HG02970 (cell line): ENCODE measurements at regions not wholly inside any gene's neighbourhood (a gene's known extent, or its start where the extent isn't known, plus 50 kb on each side); places are given as distances from the start of the nearest gene placed in this dataset.
"Not testable (repeated sequence)": the region's sequence is repeated elsewhere in the genome, so short reads cannot be mapped to it uniquely, and the experiment has no call there.

ENCODE experiments used
- ATAC-seq: cut with Tn5 transposase; IDR thresholded peaks from one replicate; pipeline ENCODE4 v1.9.1; 2021; ENCODE audit warnings: mild to moderate bottlenecking, moderate library complexity, moderate number of reproducible peaks; ENCODE audit not compliant: unreplicated experiment, low FRiP score

DNA sequence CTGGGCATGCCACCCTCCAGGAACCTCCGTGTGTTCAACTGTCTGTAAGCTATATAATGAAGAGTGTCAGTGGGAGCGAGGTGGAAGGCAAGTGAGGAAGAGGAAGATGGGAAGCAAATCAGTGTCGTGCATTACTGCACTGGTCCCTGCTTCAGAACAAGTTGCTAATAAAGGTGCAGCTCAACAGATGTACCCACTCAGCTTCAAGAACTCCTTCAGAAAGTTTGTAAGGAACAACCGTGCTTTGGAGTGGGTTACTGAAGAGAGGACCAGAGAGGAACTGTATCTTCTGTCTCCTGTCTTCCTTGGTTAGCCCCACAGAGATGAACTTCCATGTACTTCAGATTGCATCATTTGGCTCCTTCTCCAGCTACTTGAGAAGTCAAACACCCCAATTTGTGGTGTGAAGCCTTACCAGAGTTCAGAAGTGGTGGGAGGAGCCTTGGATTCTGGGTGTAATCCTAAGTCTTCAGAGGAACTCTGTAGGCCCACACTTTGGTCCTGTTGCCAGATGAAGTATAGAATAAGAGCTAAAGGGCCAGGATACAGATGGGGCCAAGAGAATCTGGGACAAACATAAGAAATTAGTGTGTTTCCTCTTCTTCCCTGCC is 290.5 kb upstream of the PROX1 start:
- no peak for ATAC-seq

DNA sequence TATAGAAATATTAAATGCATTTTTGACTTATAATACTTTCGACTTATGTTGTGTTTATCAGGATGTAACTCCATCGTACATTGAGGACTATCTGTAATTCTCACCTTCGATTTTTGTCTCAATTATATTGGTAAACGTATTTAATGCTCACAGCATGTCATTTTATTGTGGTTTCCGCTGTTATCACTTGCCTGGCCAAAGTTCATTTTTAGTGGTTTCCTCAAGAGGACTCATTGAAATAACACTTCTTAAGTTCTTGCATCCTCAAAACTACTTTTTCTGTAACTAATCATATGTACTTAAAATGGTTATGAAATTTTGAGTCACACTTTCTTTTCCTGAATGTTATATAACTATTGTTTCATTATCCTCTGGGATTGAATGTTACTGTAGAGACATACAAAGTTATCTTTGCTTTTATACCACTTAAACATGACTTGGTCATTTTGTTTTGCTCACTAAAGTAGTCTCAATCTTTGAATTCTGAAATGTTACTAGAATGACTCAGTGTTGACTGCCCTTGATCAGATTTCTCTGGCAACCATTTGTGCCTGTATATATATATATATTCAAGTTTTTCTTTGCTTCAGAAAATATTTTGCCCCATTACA is 289.6 kb upstream of the PROX1 start:
- ATAC-seq = no peak

DNA sequence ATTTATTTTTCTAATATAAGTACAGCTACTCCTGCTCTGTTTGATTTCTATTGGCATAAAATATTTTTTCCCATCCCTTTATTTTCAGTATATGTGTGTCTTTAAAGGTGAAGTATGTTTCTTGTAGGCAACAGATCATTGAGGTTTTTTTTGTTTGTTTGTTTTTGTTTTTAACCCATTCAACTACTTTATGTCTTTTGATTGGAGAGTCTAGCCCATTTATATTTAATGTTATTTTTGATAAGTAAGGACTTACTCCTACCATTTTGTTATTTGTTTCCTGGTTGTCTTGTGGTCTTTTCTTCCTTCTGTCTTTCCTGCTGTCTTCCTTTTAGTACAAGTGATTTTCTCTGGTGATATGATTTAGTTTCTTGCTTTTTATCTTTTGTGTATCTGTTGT is 285.1 kb upstream of the PROX1 start:
- ATAC-seq = no peak

DNA sequence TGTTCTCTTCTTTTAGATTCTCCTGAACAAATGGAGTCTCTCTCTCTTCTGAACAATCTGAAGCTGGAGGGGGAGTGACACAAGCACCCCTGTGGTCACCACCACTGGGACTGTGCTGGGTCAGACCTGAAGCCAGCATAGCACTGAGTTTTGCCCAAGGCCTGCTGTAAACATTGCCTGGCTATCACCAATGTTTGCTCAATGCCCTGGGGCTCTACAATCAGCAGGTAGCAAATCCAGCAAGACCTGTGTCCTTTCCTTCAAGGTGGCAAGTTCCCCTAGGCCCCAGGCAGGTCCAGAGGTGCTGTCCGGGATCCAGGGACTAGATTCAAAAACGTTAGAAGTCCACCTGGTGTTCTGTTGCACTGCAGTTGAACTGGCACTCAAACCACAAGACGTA is 282.8 kb upstream of the PROX1 start:
- ATAC-seq = no peak

DNA sequence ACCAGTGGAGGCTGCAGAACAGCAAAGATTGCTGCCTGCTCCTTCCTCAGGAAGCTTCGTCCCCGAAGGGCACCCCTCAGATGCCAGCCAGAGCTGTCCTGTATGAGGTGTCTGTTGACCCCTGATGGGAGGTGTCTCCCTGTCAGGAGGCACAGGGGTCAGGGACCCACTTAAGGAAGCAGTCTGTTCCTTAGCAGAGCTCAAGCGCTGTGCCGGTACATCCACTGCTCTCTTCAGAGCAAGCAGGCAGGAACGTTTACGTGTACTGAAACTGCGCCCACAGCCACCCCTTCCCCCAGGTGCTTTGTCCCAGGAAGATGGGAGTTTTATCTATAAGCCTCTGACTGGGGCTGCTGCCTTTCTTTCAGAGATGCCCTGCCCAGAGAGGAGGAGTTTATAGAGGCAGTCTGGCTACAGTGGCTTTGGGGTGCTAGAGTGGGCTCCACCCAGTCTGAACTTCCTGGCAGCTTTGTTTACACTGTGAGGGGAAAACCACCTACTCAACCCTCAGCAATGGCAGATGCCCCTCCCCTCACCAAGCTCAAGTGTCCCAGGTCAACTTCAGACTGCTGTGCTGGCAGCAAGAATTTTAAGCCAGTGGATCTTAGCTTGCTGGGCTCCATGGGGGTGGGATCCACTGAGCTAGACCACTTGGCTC is 275.8 kb upstream of the PROX1 start:
- not testable (repeated sequence) for ATAC-seq

DNA sequence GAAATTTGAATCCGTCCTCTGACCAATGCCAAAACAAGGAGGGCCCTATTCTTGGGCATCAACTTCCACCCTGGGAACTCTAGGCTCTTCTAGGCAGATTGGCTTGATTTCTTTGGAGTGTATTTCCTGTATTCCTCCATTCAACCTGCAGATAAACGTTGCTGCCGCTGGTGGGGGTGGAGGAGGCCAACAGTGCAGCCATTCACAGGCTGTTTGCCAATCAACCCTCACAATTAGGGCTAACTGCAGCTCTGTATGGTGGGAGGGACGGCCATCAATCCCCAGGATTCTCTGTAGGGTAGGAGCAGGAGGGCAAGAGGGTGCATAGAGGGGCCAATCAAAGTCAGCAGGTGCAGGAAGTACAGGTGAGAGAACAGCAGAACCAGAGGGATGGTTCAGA is 273.1 kb upstream of the PROX1 start:
- no peak for ATAC-seq

DNA sequence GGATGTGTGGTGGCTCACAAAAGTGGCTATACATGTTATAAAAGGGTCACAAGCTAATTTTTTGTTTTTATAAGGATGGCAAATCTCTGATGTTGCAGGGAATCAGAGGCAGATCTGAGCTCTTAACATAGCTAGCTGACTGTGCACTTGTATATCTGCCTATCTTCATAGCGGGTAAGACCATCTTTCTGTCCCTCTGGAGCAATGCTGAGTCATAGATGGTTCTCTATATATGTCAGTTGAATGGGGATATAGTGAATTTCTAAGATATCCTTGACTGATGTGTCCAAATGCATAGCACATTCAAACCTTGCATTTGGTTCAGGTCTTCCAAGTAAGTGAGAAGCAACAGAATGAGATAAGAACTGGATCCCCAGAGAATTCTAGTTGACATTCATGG is 272.6 kb upstream of the PROX1 start:
- ATAC-seq = no peak

DNA sequence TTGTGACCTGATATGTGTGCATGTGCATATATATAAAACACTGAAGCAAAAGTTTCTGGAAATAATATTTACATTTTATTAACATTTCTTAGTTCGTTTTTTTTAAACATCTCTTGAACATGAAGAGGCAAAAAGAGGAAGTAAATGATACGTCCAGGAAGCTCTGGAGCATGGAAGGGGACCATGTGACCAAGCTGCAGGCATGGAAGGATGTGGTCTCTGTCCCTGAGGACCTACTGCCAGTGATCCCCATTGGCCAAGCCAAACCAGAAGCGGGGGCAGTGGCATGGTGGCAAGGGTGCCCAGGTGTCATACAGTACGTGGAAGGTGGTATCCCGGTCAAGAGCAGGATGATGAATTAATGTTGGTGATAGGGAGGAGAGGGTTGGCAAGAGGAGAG is 268.3 kb upstream of the PROX1 start:
- no peak for ATAC-seq

DNA sequence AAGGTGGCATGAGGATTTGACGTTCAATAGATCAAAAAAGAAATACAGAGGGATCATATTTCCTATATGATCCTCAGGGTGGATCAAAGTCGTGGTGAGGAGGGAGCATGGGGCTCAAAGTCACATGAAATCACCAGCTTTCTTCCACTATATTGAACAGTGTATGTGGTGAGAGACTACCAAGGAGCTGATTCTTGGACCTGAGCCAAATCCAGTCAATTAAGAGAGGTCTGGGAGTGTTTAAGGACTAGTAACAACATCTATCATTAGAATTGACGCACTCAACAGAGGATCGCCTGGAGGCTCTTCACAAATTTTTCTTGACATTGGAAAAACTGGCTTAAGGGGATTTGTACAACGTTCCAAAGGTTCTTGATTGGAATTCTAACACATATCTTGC is 267.7 kb upstream of the PROX1 start:
- no peak for ATAC-seq

DNA sequence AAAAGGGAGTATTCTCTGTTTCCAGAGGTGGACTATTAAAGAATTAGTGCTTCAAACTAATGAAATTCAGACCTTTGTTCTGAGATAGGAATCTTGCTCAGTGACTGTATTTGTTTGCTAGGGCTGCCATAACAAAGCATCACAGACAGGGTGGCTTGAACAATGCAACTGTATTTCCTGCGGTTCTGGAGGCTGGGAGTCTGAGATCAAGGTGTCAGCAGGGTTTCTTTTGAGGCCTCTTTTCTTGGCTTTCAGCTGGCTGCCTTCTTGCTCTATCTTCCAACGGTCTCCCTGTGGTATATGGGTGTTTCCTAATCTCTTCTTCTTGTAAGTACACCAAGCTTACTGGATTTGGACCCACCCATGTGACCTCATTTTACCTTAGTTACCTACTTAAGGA is 264.6 kb upstream of the PROX1 start:
- ATAC-seq = no peak

DNA sequence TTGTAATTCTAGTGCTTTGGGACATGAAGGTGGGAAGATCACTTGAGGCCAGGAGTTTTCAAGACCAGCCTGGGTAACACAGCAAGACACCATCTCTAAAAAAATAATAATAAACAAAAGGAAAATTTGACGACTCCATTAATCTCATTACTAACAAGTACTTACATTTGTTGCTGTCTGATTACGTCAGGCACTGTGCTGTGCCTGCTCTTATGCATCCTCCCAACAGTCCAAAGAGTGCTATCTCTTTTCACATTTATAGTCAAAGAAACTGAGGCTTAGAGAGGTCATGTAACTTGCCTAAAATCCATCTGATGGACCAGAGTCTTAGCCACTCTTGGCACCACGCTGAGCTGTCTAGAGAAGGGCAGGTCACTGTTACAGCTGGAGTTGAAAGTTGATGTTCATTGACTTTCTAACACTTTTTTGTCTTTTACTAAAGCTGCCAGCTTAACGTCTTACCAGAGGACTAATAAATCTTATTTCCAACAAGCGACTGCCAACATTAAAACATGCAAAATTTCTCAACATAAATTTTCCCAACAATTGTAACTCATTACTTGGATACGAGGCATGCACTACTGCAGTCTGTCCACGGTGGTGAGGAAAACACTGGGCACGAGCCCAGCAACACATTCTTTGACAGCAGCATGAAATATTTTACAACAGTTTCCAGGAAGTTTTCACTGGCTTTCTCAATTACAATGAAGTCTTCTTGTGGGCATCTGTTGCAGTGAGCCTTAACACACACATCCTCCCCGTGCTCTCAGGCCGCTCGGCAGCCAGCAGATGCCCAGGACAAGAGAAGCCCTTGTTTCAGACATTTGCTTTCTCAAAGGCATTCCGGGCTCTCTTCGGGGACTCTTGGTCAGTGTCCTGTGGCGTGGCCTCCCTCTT is 262.9 kb upstream of the PROX1 start:
- ATAC-seq = no peak

DNA sequence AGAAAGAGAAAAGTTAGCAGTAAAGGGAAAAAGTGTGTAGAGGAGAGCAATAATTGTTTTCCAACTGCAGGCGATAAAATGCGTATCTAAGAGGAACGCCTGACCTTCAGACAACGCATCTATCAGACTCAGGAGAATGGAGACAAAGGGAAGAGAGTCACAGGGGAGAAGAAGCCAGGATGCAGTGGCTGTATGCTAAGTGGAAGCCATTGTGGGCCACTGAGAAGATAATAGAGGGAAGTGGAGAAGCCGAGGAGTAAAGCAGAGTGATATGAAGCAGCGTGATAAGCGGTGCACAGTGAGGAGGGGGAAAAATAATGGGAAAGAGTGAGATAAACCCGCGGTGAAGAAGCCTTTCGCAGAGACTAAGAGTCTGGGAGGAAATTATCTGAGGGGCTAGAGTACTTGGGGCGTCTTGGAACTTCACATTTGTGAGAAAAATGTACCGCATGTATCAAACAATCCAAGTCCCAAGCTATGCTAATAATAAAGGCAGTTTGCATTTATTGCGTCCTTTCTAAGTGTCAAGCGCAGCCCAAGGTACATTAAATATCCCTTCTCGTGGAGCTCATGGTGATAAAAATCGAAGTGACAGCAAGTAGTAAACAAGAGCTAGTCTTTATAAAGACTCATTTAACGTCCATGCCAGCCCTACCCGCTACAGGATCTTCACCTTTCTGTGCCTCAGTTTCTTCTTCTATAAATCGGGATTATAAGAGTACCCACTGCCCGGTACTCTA is 259.8 kb upstream of the PROX1 start:
- no peak for ATAC-seq

DNA sequence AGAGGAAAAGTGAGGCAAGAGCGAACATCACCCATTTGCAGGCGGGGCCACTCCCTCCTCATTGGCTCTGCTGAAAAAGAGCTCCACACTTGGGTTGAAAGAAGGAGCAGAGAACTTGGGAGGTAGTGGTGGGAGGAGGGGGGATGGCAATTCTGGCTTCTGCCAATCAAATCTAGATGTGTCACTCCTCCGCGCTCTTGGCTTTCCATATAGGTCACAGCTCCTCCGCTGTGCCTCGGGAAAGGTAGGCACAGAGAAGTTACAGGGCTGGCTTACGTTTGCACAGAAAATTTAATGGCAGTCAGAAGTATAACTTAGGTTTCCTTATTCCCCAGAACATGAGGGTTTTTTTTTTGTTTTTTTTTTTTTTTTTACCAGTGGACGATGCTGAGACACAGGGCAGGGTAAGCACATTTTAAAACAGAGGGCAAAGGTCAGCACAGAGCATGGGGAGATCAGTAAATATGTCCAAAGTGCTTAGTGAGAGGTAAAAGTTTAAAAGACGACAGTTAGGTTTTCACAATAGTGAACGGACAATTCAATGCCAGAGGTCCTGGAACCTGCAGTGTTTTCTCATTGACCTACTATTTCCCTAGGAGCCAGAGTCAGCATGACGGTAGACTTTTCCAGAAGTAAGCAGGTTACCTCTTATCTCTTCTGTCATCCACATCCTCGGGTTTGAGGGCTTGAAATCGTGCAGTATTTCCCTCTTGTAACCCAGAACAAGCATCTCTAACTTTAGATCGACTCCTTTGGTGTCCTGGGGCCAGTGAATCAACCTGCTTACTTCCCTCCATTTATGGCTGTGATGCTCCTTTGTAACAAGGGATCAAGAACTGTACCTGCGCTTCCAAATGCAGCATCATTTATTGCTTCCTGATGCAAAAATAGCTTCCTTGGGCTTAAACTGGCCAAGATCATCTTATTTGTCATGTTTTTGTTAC is 258.9 kb upstream of the PROX1 start:
- no peak for ATAC-seq

DNA sequence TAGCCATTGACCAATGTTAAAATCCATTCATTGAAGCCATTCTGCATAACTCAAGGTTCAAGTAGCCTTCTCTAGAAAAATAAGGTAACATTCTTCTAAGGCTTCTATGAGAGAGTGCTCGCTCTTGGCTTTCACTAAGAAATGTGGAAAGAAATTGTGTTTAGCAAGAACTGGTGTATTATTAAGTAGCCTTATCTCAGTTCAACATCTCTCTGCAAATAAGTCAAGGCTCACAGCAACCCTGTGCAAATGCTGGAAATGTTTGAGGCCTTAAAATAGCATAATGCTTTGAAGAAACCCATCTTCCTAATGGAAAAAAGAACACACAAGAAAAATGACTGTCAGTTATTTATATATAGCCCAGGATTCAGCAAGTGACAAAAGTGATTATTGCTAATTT is 254.1 kb upstream of the PROX1 start:
- no peak for ATAC-seq

DNA sequence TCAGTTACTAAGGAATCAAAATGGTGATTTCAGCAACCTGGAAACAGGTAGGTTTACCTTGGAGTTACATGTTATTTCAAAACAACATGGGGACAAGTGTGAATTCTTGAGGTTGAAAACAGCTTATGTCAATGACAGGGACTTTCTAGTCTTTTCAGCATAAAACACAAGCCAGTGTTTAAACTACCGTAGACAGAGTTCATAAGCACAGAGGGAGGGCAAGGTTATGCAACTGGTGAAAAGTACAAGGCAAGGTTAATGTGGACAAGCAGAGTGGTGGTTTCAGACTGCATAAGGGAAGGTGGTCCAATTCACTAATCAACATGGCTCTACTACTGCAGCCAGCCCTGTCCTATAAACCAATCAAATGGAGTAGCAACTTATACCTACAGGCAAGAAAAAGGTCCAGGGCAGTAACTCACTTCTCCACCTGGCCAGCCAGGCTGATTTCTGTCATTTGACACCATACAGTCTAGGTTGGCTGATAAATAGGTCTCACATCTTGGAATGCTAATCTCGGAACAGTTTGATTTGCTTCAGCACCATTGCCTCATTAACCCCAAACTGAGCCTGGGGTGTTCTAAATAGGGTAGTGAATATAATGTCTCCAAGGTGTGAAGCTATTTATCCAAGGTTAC is 250.3 kb upstream of the PROX1 start:
- no peak for ATAC-seq

DNA sequence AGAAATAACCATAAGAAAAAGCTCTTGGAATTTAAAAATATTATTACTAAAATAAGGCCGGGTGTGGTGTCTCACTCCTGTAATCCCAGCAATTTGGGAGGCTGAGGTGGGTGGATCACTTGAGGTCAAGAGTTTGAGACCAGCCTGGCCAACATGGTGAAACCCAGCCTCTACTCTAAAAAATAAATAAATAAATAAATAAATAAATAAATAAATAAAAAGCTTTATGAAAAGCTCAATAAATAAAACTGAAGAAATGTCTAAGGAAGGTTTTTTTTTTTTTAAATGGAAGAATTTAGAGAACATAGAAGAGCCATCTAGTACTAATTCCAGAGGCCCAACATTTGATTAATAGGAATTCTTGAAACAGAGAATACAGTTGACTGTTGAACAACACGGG is 249.1 kb upstream of the PROX1 start:
- no peak for ATAC-seq

DNA sequence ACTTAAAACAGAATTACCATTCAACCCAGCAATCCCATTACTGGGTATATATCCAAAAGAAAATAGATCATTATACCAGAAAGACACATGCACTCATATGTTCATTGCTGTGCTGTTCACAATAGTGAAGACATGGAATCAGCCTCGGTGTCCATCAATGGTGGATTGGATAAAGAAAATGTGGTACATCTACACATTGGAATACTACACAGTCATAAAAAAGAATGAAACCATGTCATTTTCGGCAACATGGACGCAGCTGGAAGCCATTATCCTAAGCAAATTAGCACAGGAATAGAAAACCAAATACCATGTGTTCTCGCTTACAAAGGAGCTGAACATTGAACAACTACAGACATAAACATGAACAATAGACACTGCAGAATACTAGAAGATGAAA is 244.8 kb upstream of the PROX1 start:
- ATAC-seq = no peak

DNA sequence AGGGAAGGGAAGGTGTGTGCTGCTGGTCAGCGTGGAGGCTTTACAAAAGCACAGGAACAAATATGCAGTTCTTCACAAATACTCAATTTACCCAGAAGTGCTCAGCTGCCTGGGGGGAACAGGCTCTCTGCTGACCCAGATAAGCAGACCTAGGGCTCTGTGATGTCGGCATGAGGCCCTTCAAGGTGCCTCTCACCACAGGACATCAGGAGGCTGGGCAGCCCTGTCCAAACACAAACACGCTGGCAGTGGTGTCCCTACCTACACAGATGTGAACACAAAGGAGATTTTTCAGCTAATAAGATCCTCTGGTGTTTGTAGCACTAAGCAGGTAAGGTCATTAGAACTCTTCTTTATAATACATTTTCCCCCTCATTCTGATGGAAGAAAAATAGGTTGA is 243.0 kb upstream of the PROX1 start:
- ATAC-seq = no peak

DNA sequence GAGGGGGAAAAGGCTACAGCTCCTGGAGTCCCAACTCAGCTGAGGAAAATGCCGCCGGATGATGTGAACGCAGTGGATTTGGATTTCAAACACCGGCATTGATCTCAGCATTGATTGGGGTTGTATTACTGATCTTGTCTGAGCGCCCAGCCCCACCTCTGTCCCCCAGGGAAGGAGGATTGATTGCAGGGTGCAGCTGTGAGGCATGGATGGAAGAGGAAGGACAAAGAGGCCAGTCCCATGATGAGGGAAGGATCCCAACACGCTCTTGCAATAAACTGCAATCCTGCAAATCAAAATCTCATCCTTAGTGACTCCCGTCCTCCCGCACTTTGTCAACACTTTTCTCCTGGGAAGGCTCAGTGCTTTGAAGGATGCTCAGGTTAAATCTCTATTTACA is 242.3 kb upstream of the PROX1 start:
- ATAC-seq = no peak
